PC-9 (cell line): ENCODE measurements at regions not wholly inside any gene's neighbourhood (a gene's known extent, or its start where the extent isn't known, plus 50 kb on each side); places are given as distances from the start of the nearest gene placed in this dataset.

Experiments
- BruUV-seq: library from RNA; stranded (reverse); fragments of 400-500 nt; replicated peaks from 2 replicates; lab custom pipeline; 2021; lab: Mats Ljungman, UMichigan
- CTCF ChIA-PET: fragments of 300-600 bp; sonication (Branson Sonifier 250); formaldehyde crosslinking; loops from one replicate; lab custom pipeline; 2022; ENCODE audit warnings: antibody characterized with exemption; lab: Charles Lee
- POLR2A ChIA-PET: fragments of 300-600 bp; sonication (Branson Sonifier 250); formaldehyde crosslinking; loops from one replicate; lab custom pipeline; 2022; ENCODE audit warnings: antibody characterized with exemption; ENCODE audit not compliant: unreplicated experiment; lab: Charles Lee
- DNase-seq, 2 experiments: peaks; one replicate each; pipeline versions ENCODE4 v3.0.0 to v3.0.0-alpha.2; 2015 to 2022; ENCODE audit warnings: mixed read lengths in 1 of 2
- H2AFZ ChIP-seq: fragments of 200-600 bp; sonication (generic); 2 replicates; pipeline ENCODE4 v1.8.1; 2017; ENCODE audit warnings: antibody characterized with exemption
- H3F3A ChIP-seq: fragments of 200-600 bp; sonication (generic); 2 replicates; pipeline ENCODE4 v1.8.1; 2017; ENCODE audit warnings: antibody characterized with exemption, mild to moderate bottlenecking, low read depth; ENCODE audit not compliant: insufficient read depth
- H3K27ac ChIP-seq: fragments of 200-600 bp; sonication (generic); 2 replicates; pipeline ENCODE4 v1.6.1; 2016; ENCODE audit warnings: mixed run types
- H3K27me3 ChIP-seq: fragments of 200-600 bp; sonication (generic); 2 replicates; pipeline ENCODE4 v1.6.1; 2016; ENCODE audit warnings: low read depth, mixed run types; ENCODE audit not compliant: insufficient read depth
- H3K36me3 ChIP-seq: fragments of 200-600 bp; sonication (generic); 2 replicates; pipeline ENCODE4 v1.6.1; 2016; ENCODE audit warnings: low read depth, mixed run types
- H3K4me1 ChIP-seq: fragments of 200-600 bp; sonication (generic); replicated peaks from 2 replicates; pipeline ENCODE4 v1.6.1; 2016; ENCODE audit warnings: mixed run types; ENCODE audit not compliant: insufficient read depth
- H3K4me2 ChIP-seq: fragments of 200-600 bp; sonication (generic); 2 replicates; pipeline ENCODE4 v1.6.1; 2017; ENCODE audit warnings: mixed run types
- H3K4me3 ChIP-seq: fragments of 200-600 bp; sonication (generic); 2 replicates; pipeline ENCODE4 v1.6.1; 2016; ENCODE audit warnings: mixed run types
- H3K79me2 ChIP-seq: fragments of 200-600 bp; sonication (generic); 2 replicates; pipeline ENCODE4 v1.6.1; 2017; ENCODE audit warnings: low read depth, mixed run types
- H3K9me2 ChIP-seq: fragments of 200-600 bp; sonication (generic); 2 replicates; pipeline ENCODE4 v1.8.1; 2017; ENCODE audit warnings: mild to moderate bottlenecking; ENCODE audit not compliant: insufficient read depth
- H3K9me3 ChIP-seq: fragments of 200-600 bp; sonication (generic); 2 replicates; pipeline ENCODE4 v1.8.1; 2016; ENCODE audit warnings: low read depth; ENCODE audit not compliant: insufficient read depth
- H4K20me1 ChIP-seq: fragments of 200-600 bp; sonication (generic); 2 replicates; pipeline ENCODE4 v1.8.1; 2017; ENCODE audit not compliant: insufficient read depth
- CTCF ChIP-seq: fragments of 200-600 bp; sonication (generic); conservative IDR thresholded peaks from 2 replicates; pipeline ENCODE4 v1.6.1; 2017; ENCODE audit warnings: mixed run types, antibody characterized with exemption, mild to moderate bottlenecking, moderate library complexity
- EZH2 ChIP-seq: fragments of 200-600 bp; sonication (generic); IDR thresholded peaks from 2 replicates; pipeline ENCODE4 v1.8.0; 2017; ENCODE audit warnings: antibody characterized with exemption, low read depth
- intact Hi-C: fragments of 100-400 bp; cut with micrococcal nuclease; formaldehyde crosslinking; loops from one replicate; pipeline ENCODE4 v1.10.0; 2022; ENCODE audit not compliant: unreplicated experiment

DNA sequence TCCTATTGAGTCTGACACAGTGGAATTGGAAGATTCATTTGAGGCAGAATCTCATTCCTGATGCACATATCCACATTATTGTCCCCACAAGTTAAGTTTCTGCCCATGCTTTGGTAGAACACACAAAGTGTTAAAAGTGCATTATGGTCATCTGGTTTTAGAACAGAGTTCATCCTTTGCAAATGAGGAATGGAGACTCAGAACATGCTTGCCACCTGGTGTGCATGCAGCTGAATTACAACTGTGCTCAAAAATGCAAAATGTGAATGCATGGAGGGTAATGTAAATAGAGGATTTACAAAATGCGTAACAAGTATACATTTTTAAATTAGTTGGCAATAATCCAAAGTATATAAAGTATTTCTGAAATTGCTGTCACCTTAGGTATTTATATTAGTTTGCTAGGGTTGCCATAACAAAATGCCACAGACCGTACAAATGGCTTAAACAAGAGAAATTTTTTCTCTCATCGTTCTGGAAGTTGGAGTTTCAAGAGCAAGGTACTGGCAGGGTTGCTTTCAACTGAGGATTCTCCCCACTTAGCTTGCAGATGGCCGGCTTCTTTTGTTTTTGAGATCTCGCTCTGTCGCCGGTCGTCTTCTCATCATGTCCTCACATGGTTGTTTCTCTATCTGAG is 671.1 kb downstream of the TAF11L14 start:
- Histone ChIP-seq H3K4me1 (no peaks in the 10 kb centered on the region), H3K36me3 (no peaks in the 10 kb centered on the region), H3K4me2 (no peak overlapping the region), H3K9me2 (no peaks in the 10 kb centered on the region), H3K27me3 (no peaks in the 10 kb centered on the region), H2AFZ (no peak overlapping the region), H3F3A (no peaks in the 10 kb centered on the region), H3K4me3 (no peak overlapping the region), H4K20me1 (no peaks in the 10 kb centered on the region), H3K27ac (no peak overlapping the region), H3K79me2 (no peaks in the 10 kb centered on the region), H3K9me3 (no peaks in the 10 kb centered on the region)
- intact Hi-C loops: loop anchor here (1.0 to 5.0 kb wide), 2 partner anchors 1089 to 1523 kb away; no protein-coding TSS in a partner anchor
- POLR2A ChIA-PET: interaction anchor here (0.7 kb wide), 1 partner anchor 1377 kb away, joined by 5 read pairs; no protein-coding TSS in a partner anchor
- CTCF ChIA-PET: interaction anchor here (2.9 kb wide), 1 partner anchor 1089 kb away, joined by 15 read pairs; no protein-coding TSS in a partner anchor
- TF ChIP-seq EZH2 (no peak), CTCF (peak; percentile 89)
- peak in 1 of 2 experiments; percentile 38 for DNase-seq
- BruUV-seq: no TSS peak

- Histone ChIP-seq H3K4me3 (no peak overlapping the region), H3K79me2 (no peaks in the 10 kb centered on the region), H3K36me3 (no peaks in the 10 kb centered on the region), H2AFZ (no peak overlapping the region), H3K9me3 (no peaks in the 10 kb centered on the region), H3K9me2 (no peaks in the 10 kb centered on the region), H3K4me2 (no peak overlapping the region), H3K27me3 (no peaks in the 10 kb centered on the region), H3K27ac (no peak overlapping the region), H3F3A (no peaks in the 10 kb centered on the region), H4K20me1 (no peaks in the 10 kb centered on the region), H3K4me1 (no peaks in the 10 kb centered on the region)
- no TSS peak for BruUV-seq
- intact Hi-C loops: no loop called here
- ChIA-PET POLR2A (no interaction called here), CTCF (no interaction called here)
- no peak for DNase-seq
- TF ChIP-seq CTCF (no peak), EZH2 (no peak)
These were observed 677.0 kb downstream of the TAF11L14 start for GRCh38 chr5:18311266-18311665.

- CTCF ChIA-PET: interaction anchor here (0.7 kb wide), 1 partner anchor 20 kb away, joined by 9 read pairs; no protein-coding TSS in a partner anchor
- Histone ChIP-seq H2AFZ (no peak overlapping the region), H3K9me3 (no peaks in the 10 kb centered on the region), H3K4me3 (no peak overlapping the region), H3K27ac (no peak overlapping the region), H3K79me2 (no peaks in the 10 kb centered on the region), H3K36me3 (no peaks in the 10 kb centered on the region), H3K4me1 (no peaks in the 10 kb centered on the region), H3F3A (no peaks in the 10 kb centered on the region), H3K9me2 (no peaks in the 10 kb centered on the region), H3K4me2 (no peak overlapping the region), H3K27me3 (no peaks in the 10 kb centered on the region), H4K20me1 (no peaks in the 10 kb centered on the region)
- BruUV-seq: no TSS peak
- POLR2A ChIA-PET: no interaction called here
- DNase-seq: no peak
- intact Hi-C loops: no loop called here
- TF ChIP-seq EZH2 (no peak), CTCF (no peak)
These were observed 677.8 kb downstream of the TAF11L14 start for GRCh38 chr5:18312016-18312415.
